Ishikawa (cell line): ENCODE measurements at regions not wholly inside any gene's neighbourhood (a gene's known extent, or its start where the extent isn't known, plus 50 kb on each side); places are given as distances from the start of the nearest gene placed in this dataset.

ENCODE experiments used
- CEBPB ChIP-seq: IDR thresholded peaks from 2 replicates; pipeline ENCODE4 v1.6.1; 2012
- CREB1 ChIP-seq: IDR thresholded peaks from 2 replicates; pipeline ENCODE4 v1.6.1; 2012; ENCODE audit warnings: low read depth
- EGR1 ChIP-seq: IDR thresholded peaks from 2 replicates; pipeline ENCODE4 v1.6.1; 2012
- EP300 ChIP-seq: IDR thresholded peaks from 2 replicates; pipeline ENCODE4 v1.6.1; 2012; ENCODE audit warnings: borderline replicate concordance
- FOXM1 ChIP-seq: IDR thresholded peaks from 2 replicates; pipeline ENCODE4 v1.6.1; 2012; ENCODE audit warnings: low read depth, borderline replicate concordance
- MAX ChIP-seq: IDR thresholded peaks from 2 replicates; pipeline ENCODE4 v1.6.1; 2012
- NFIC ChIP-seq: IDR thresholded peaks from 2 replicates; pipeline ENCODE4 v1.6.1; 2012
- RAD21 ChIP-seq: IDR thresholded peaks from 2 replicates; pipeline ENCODE4 v1.6.1; 2012; ENCODE audit warnings: low read depth
- REST ChIP-seq: IDR thresholded peaks from 2 replicates; pipeline ENCODE4 v1.6.1; 2012; ENCODE audit warnings: low read depth, mild to moderate bottlenecking
- TAF1 ChIP-seq: IDR thresholded peaks from 2 replicates; pipeline ENCODE4 v1.6.1; 2012; ENCODE audit warnings: low read depth, mild to moderate bottlenecking
- TCF12 ChIP-seq: IDR thresholded peaks from 2 replicates; pipeline ENCODE4 v1.6.1; 2012; ENCODE audit warnings: low read depth
- TEAD4 ChIP-seq: IDR thresholded peaks from 2 replicates; pipeline ENCODE4 v1.6.1; 2012
- USF1 ChIP-seq: IDR thresholded peaks from 2 replicates; pipeline ENCODE4 v1.6.1; 2012
- YY1 ChIP-seq: IDR thresholded peaks from 2 replicates; pipeline ENCODE4 v1.6.1; 2012; ENCODE audit warnings: low read depth
- ZBTB7A ChIP-seq: IDR thresholded peaks from 2 replicates; pipeline ENCODE4 v1.6.1; 2012; ENCODE audit warnings: low read depth

- TF ChIP-seq TCF12 (no peak), TAF1 (no peak), MAX (no peak), RAD21 (no peak), CREB1 (no peak), ZBTB7A (no peak), REST (no peak), FOXM1 (no peak), EP300 (no peak), CEBPB (no peak), EGR1 (no peak), YY1 (no peak), USF1 (no peak), TEAD4 (no peak), NFIC (no peak)
These were observed 358.3 kb downstream of the NEK10 start for GRCh38 chr3:27010834-27011233.

- TF ChIP-seq TAF1, result no peak
- TF ChIP-seq NFIC, result no peak
These were observed 347.0 kb downstream of the NEK10 start for GRCh38 chr3:27022096-27022761.

- TF ChIP-seq TAF1, result no peak
- TF ChIP-seq YY1, result no peak
- no peak for TF ChIP-seq RAD21
These were observed 344.7 kb downstream of the NEK10 start for GRCh38 chr3:27024493-27024892.

GRCh38 chr3:27025718-27026117 is 343.5 kb downstream of the NEK10 start:
- TF ChIP-seq REST (no peak), CREB1 (no peak), EP300 (no peak), CEBPB (no peak), FOXM1 (no peak), TCF12 (no peak), YY1 (no peak), EGR1 (no peak), RAD21 (no peak), NFIC (no peak), TEAD4 (no peak), TAF1 (no peak)

GRCh38 chr3:27031476-27031875 is 337.7 kb downstream of the NEK10 start:
- TF ChIP-seq RAD21, result no peak

GRCh38 chr3:27034255-27034654 is 334.9 kb downstream of the NEK10 start:
- TF ChIP-seq TEAD4 (no peak), RAD21 (no peak), REST (no peak), EP300 (no peak), ZBTB7A (no peak)

GRCh38 chr3:27040674-27041073 is 328.5 kb downstream of the NEK10 start:
- TF ChIP-seq CREB1 (no peak), TCF12 (no peak), TEAD4 (no peak), TAF1 (no peak), CEBPB (no peak), EGR1 (no peak), NFIC (no peak), MAX (no peak), FOXM1 (no peak), YY1 (no peak)
